GM12865 (cell line): ENCODE measurements at regions not wholly inside any gene's neighbourhood (a gene's known extent, or its start where the extent isn't known, plus 50 kb on each side); places are given as distances from the start of the nearest gene placed in this dataset.

Experiments used
- DNase-seq: peaks from one replicate; pipeline ENCODE4 v3.0.0; 2010; ENCODE audit warnings: low read depth
- H3K4me3 ChIP-seq: 2 replicates; pipeline ENCODE4 v1.5.1; 2011; ENCODE audit warnings: mild to moderate bottlenecking, low read depth, low read length, control low read depth
- CTCF ChIP-seq: IDR thresholded peaks from 2 replicates; pipeline ENCODE4 v1.5.1; 2011; ENCODE audit warnings: low read length, control low read depth, low read depth, inconsistent platforms; ENCODE audit not compliant: insufficient read depth; ENCODE audit errors: missing control alignments

DNA sequence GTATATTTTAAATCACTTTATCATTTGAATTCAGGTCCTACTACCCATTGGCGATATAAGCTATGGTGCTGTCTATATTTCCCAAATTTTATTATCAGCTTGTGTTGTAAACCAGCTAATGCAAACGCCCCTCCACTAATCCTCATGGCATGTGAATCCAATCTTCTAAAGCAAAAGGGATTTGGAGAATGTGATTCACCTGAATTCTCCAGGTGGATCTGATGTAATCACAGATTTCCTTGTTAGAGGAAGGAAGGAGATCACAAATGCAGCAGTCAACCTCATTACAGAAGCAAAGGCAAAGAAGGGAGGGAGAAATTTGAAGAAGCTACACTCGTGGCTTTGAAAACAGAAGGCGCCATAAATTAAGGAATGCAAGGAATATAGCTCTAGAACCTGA, 431.1 kb upstream of the CDH19 start:
- no peak overlapping the region for H3K4me3 ChIP-seq
- DNase-seq = no peak
- TF ChIP-seq CTCF = no peak

- no peak for TF ChIP-seq CTCF
- H3K4me3 ChIP-seq = no peak overlapping the region
- no peak for DNase-seq
Measured at GRCh38 chr18:67023059-67023458, 419.2 kb upstream of the CDH19 start.

DNA sequence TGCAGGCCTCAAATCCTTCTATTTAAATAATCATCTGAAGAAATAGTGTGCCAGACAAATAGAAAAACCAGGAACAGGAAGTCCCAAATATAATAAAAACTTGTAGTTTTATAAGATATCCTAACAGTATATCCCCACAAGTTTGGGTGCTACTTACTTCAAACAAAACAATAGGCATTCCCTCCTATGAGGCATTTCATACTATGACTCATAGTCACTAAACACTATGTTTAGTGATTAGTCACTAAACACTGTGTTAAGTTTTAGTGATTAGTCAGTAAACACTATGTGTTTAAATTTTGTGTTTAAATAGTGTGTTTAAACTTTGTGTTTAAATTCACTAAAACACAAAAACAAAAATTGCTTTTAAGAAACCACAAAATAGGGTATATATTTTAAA, 407.0 kb upstream of the CDH19 start:
- DNase-seq = no peak

GRCh38 chr18:67007999-67008398, 404.1 kb upstream of the CDH19 start:
- H3K4me3 ChIP-seq = no peak overlapping the region
- TF ChIP-seq CTCF = no peak
- no peak for DNase-seq

More for the DNA sequence above, 407.0 kb upstream of the CDH19 start:
- TF ChIP-seq CTCF = no peak
- no peak overlapping the region for H3K4me3 ChIP-seq

DNA sequence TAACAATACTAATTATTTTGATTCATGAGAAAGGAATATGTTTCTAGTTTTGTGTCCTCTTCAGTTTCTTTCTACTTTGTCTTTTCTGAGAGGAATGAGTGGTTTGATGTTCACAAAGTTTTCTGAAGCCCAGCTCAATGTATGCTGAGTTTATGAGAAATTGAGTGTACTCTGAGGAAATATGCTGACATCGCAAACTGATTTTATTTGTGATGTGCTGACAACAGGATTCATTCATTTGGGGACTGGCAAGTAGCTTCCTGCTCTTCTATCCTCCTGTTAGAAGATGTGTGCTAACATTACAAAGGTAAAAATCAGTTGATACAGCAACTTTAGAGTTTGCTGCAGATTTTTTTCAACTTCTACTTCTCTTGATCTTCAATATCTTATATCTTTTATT, 403.2 kb upstream of the CDH19 start:
- no peak overlapping the region for H3K4me3 ChIP-seq
- TF ChIP-seq CTCF = no peak
- DNase-seq = no peak

DNA sequence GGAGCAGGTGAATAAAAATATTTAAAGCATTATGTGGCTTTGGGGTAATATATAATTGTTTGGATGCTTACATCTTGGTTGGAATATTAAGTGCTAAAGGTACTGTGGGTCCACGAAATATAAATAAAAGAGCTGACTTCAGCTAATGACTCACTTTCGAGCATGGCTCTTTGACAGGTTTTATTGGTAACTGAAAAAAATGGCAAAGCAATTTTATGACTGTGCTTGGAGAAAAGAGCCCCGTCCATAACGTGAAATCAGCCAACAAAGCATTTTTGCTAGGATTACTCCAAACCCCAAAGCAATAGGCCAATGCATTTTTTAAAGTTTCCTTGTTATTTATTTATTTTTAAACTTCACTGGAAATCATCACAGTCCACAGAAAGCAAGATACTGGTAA, 397.2 kb upstream of the CDH19 start:
- DNase-seq = no peak
- TF ChIP-seq CTCF = no peak
- no peak overlapping the region for H3K4me3 ChIP-seq

DNA sequence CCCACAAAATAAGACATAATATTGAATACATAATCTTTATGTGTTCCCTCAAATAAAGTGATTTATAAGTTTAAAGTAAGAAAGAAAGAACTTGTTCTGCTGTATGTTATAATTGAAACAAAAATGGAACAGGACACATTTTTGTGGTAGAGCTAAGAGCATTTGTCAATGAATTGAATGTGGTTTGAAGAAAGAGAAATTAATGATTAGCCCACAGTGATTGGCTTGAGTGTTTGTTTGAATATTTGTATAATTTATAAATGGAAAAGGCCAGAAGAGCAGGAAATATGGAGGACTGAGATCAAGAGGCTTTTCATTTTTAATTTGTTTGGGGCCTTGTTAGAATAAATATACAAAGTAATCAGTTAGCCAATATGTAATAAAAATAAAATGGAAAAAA, 395.1 kb upstream of the CDH19 start:
- TF ChIP-seq CTCF = no peak
- no peak for DNase-seq
- no peak overlapping the region for H3K4me3 ChIP-seq
